Panc1 (cell line): ENCODE measurements at regions not wholly inside any gene's neighbourhood (a gene's known extent, or its start where the extent isn't known, plus 50 kb on each side); places are given as distances from the start of the nearest gene placed in this dataset.

ENCODE experiments used
- ATAC-seq: fragments of 200-7000 bp; cut with Tn5 transposase; 2 replicates; pipeline ENCODE4 v1.9.1; 2020; ENCODE audit warnings: mild to moderate bottlenecking, moderate library complexity
- BruUV-seq: library from RNA; stranded (reverse); fragments of 400-500 nt; replicated peaks from 2 replicates; lab custom pipeline; 2021; lab: Mats Ljungman, UMichigan
- CTCF ChIA-PET: fragments of 300-600 bp; sonication (Branson Sonifier 250); formaldehyde crosslinking; loops from one replicate; lab custom pipeline; 2022; ENCODE audit warnings: antibody characterized with exemption; lab: Charles Lee
- POLR2A ChIA-PET: fragments of 300-600 bp; sonication (Branson Sonifier 250); formaldehyde crosslinking; loops from one replicate; lab custom pipeline; 2022; ENCODE audit warnings: antibody characterized with exemption; lab: Charles Lee
- DNase-seq: peaks from one replicate; pipeline ENCODE4 v3.0.0-alpha.2; 2010; ENCODE audit warnings: low read depth, low spot score
- H3K27ac ChIP-seq: 2 replicates; pipeline ENCODE4 v1.5.1; 2011; ENCODE audit warnings: mild to moderate bottlenecking, low read length, inconsistent platforms
- H3K27me3 ChIP-seq: fragments of 200-500 bp; sonication (Bioruptor generic); 2 replicates; pipeline ENCODE4 v1.6.0; 2014; ENCODE audit warnings: low read length, inconsistent platforms; ENCODE audit not compliant: control insufficient read depth, insufficient read depth
- H3K36me3 ChIP-seq: fragments of 200-500 bp; sonication (Bioruptor generic); 2 replicates; pipeline ENCODE4 v1.5.1; 2014; ENCODE audit warnings: inconsistent platforms, mild to moderate bottlenecking, low read length, moderate library complexity; ENCODE audit not compliant: control insufficient read depth, insufficient read depth
- H3K4me1 ChIP-seq: 2 replicates; pipeline ENCODE4 v1.5.1; 2011; ENCODE audit warnings: inconsistent platforms, mild to moderate bottlenecking, low read length, moderate library complexity; ENCODE audit not compliant: control insufficient read depth, insufficient read depth
- H3K4me3 ChIP-seq, 2 experiments: 2 replicates each; pipeline ENCODE4 v1.5.1; 2011 to 2012; ENCODE audit warnings: low read depth in 2 of 2, low read length in 2 of 2, mild to moderate bottlenecking in 2 of 2, inconsistent platforms in 1 of 2, moderate library complexity in 1 of 2
- H3K9me3 ChIP-seq: fragments of 200-500 bp; sonication (Bioruptor generic); 2 replicates; pipeline ENCODE4 v1.5.1; 2014; ENCODE audit warnings: low read depth, mild to moderate bottlenecking, inconsistent platforms, low read length, moderate library complexity; ENCODE audit not compliant: control insufficient read depth, insufficient read depth
- POLR2AphosphoS5 ChIP-seq: IDR thresholded peaks from 2 replicates; pipeline ENCODE4 v1.6.1; 2012; ENCODE audit warnings: mild to moderate bottlenecking, low read depth, low read length, moderate library complexity
- SIN3A ChIP-seq: IDR thresholded peaks from 2 replicates; pipeline ENCODE4 v1.6.1; 2012; ENCODE audit warnings: low read depth, mild to moderate bottlenecking, low read length, moderate library complexity, borderline replicate concordance; ENCODE audit not compliant: insufficient read depth
- TCF7L2 ChIP-seq: IDR thresholded peaks from 2 replicates; pipeline ENCODE4 v1.6.1; 2011; ENCODE audit warnings: mild to moderate bottlenecking, low read depth, low read length, inconsistent platforms
- in situ Hi-C: cut with HindIII; loops from 2 replicates; pipeline ENCODE4 v1.10.0; 2016; ENCODE audit warnings: low sequenced_read_pairs, low pct_unique_long_range_greater_than_20kb
- intact Hi-C: fragments of 100-400 bp; cut with micrococcal nuclease; formaldehyde crosslinking; loops from one replicate; pipeline ENCODE4 v1.10.0; 2022; ENCODE audit not compliant: unreplicated experiment
- TF ChIP-seq, protein P1 (sequence below), 2 experiments: IDR thresholded peaks; 2 replicates each; pipeline ENCODE4 v1.6.1; 2011 to 2012; ENCODE audit warnings: low read depth in 2 of 2, control low read depth in 1 of 2, low read length in 1 of 2, mild to moderate bottlenecking in 1 of 2, moderate library complexity in 1 of 2; ENCODE audit not compliant: insufficient read depth in 1 of 2
- TF ChIP-seq, protein P2 (sequence below): fragments of 450-650 bp; IDR thresholded peaks from 2 replicates; pipeline ENCODE4 v1.5.1; 2017; ENCODE audit warnings: mild to moderate bottlenecking

DNA sequence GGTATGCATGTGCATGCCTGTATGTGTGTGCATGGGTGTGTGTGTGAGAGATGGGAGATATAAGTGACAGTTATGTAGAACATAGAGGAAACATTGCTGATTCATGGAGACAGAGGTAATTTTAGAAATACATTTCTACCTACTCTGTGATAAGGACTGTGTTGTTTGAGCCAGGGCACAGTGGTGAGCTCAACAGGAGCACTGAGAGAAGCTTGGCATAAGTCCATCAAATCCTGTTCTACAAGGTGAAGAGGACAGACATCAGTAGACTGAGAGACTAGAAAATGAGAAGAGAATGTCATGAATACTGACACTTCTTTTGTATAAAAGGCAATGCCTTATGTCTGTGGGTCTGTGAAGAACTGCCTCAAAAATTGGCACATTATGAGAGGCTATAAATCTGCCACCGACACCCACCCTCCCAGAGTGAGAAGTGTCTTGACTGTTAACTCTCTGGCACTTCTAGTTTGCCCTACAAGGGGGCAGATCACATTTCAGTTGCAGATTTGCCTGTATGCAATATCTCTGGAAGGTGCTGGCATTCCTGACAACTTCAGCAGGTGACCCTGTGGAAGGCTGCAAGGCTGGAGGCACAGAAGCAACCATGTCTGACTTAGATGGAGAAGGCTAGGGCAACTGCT lies 962.3 kb upstream of the NRXN1 start:
- in situ Hi-C loops = no loop called here
- no TSS peak for BruUV-seq
- no peak overlapping the region for H3K27ac ChIP-seq

DNA sequence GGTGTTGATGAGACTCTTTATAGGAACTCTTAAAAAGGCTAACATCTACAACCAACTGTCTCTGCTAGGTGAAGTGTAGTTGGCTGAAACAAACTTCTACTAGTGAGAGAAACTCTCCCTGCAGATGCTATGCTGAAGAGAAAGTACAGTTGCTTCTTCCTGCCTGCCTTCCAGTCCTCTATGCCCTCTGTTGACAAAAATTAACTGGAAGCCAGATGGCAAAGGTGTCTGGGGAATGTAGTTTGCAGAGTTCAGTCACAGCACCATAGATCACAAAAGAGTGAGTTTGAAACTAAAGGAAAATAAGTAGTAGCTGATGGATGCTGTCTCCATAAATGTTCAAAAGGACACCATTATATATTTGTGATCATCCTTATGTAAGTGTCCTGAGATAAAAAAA lies 958.8 kb upstream of the NRXN1 start:
- ChIA-PET POLR2A (no interaction called here), CTCF (no interaction called here)
- Histone ChIP-seq H3K27ac (no peak overlapping the region), H3K9me3 (no peaks in the 10 kb centered on the region), H3K36me3 (no peaks in the 10 kb centered on the region), H3K4me1 (no peaks in the 10 kb centered on the region), H3K4me3 (no peak overlapping the region), H3K27me3 (no peaks in the 10 kb centered on the region)
- no peak for TF ChIP-seq TCF7L2
- BruUV-seq = no TSS peak
- in situ Hi-C loops = no loop called here
- no peak for DNase-seq
- intact Hi-C loops = no loop called here
- no peak for ATAC-seq

More for the DNA sequence above, 962.3 kb upstream of the NRXN1 start:
- Histone ChIP-seq H3K4me3 (no peak overlapping the region), H3K4me1 (no peaks in the 10 kb centered on the region), H3K9me3 (no peaks in the 10 kb centered on the region), H3K27me3 (no peaks in the 10 kb centered on the region), H3K36me3 (no peaks in the 10 kb centered on the region)
- TF ChIP-seq, protein P1, sequence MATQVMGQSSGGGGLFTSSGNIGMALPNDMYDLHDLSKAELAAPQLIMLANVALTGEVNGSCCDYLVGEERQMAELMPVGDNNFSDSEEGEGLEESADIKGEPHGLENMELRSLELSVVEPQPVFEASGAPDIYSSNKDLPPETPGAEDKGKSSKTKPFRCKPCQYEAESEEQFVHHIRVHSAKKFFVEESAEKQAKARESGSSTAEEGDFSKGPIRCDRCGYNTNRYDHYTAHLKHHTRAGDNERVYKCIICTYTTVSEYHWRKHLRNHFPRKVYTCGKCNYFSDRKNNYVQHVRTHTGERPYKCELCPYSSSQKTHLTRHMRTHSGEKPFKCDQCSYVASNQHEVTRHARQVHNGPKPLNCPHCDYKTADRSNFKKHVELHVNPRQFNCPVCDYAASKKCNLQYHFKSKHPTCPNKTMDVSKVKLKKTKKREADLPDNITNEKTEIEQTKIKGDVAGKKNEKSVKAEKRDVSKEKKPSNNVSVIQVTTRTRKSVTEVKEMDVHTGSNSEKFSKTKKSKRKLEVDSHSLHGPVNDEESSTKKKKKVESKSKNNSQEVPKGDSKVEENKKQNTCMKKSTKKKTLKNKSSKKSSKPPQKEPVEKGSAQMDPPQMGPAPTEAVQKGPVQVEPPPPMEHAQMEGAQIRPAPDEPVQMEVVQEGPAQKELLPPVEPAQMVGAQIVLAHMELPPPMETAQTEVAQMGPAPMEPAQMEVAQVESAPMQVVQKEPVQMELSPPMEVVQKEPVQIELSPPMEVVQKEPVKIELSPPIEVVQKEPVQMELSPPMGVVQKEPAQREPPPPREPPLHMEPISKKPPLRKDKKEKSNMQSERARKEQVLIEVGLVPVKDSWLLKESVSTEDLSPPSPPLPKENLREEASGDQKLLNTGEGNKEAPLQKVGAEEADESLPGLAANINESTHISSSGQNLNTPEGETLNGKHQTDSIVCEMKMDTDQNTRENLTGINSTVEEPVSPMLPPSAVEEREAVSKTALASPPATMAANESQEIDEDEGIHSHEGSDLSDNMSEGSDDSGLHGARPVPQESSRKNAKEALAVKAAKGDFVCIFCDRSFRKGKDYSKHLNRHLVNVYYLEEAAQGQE (IDR thresholded peaks at IDR 0.05; ENCODE audit: insufficient read depth in 1 of 2, low read depth in 2 of 2, low read length in 1 of 2) = no peak
- no peak for TF ChIP-seq POLR2AphosphoS5
- no peak for TF ChIP-seq SIN3A
- TF ChIP-seq, protein P2, sequence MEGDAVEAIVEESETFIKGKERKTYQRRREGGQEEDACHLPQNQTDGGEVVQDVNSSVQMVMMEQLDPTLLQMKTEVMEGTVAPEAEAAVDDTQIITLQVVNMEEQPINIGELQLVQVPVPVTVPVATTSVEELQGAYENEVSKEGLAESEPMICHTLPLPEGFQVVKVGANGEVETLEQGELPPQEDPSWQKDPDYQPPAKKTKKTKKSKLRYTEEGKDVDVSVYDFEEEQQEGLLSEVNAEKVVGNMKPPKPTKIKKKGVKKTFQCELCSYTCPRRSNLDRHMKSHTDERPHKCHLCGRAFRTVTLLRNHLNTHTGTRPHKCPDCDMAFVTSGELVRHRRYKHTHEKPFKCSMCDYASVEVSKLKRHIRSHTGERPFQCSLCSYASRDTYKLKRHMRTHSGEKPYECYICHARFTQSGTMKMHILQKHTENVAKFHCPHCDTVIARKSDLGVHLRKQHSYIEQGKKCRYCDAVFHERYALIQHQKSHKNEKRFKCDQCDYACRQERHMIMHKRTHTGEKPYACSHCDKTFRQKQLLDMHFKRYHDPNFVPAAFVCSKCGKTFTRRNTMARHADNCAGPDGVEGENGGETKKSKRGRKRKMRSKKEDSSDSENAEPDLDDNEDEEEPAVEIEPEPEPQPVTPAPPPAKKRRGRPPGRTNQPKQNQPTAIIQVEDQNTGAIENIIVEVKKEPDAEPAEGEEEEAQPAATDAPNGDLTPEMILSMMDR = no peak
- no peak for TF ChIP-seq TCF7L2
- ATAC-seq (no peak), DNase-seq (no peak)
- POLR2A ChIA-PET = no interaction called here
- intact Hi-C loops = no loop called here
- CTCF ChIA-PET = no interaction called here

DNA sequence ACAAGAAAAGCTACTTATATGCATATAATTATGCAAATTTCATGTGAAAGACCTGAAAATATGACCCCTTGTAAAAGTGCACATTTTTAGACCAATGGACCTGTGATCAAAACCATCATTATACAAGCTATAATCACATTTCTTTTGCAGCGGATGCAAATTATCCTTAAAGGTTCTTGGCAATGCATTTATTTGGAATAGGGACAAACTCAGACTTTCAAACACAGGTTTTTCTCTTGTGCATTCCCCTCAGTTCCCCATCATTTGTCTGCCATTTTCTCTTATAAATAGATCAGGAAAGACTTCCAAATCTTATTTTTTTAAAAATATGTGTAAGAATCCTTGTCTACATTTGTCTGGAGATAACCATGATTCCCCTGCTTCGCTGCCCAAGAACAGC lies 954.2 kb upstream of the NRXN1 start:
- in situ Hi-C loops = no loop called here

More for the DNA sequence above, 954.2 kb upstream of the NRXN1 start:
- H3K27me3 ChIP-seq = no peaks in the 10 kb centered on the region
- H3K4me3 ChIP-seq = no peak overlapping the region
- no peaks in the 10 kb centered on the region for H3K36me3 ChIP-seq
- ATAC-seq (no peak), DNase-seq (no peak)
- no TSS peak for BruUV-seq
- ChIA-PET CTCF (no interaction called here), POLR2A (no interaction called here)
- no peak overlapping the region for H3K27ac ChIP-seq
- no peaks in the 10 kb centered on the region for H3K9me3 ChIP-seq
- intact Hi-C loops = no loop called here
- TF ChIP-seq TCF7L2 (no peak), POLR2AphosphoS5 (no peak), SIN3A (no peak)
- TF ChIP-seq, protein P1 (IDR thresholded peaks at IDR 0.05; ENCODE audit: insufficient read depth in 1 of 2, low read depth in 2 of 2, low read length in 1 of 2) = no peak
- TF ChIP-seq, protein P2 = no peak
- no peaks in the 10 kb centered on the region for H3K4me1 ChIP-seq
